HUES48 (cell line): ENCODE measurements at regions not wholly inside any gene's neighbourhood (a gene's known extent, or its start where the extent isn't known, plus 50 kb on each side); places are given as distances from the start of the nearest gene placed in this dataset.

Experiments
- H3K27ac ChIP-seq: one replicate; pipeline ENCODE4 v1.7.0; 2013; ENCODE audit warnings: low read depth, low read length, inconsistent platforms
- H3K27me3 ChIP-seq: 2 replicates; pipeline ENCODE4 v1.6.1; 2013; ENCODE audit warnings: mild to moderate bottlenecking, low read length; ENCODE audit not compliant: control insufficient read depth, insufficient read depth
- H3K36me3 ChIP-seq: 2 replicates; pipeline ENCODE4 v1.6.1; 2013; ENCODE audit warnings: low read length; ENCODE audit not compliant: control insufficient read depth, insufficient read depth
- H3K4me1 ChIP-seq: 2 replicates; pipeline ENCODE4 v1.6.1; 2013; ENCODE audit warnings: mild to moderate bottlenecking, low read length; ENCODE audit not compliant: control insufficient read depth, insufficient read depth
- H3K4me3 ChIP-seq: 2 replicates; pipeline ENCODE4 v1.5.1; 2013; ENCODE audit warnings: mild to moderate bottlenecking, low read depth, low read length
- H3K9ac ChIP-seq: 2 replicates; pipeline ENCODE4 v1.6.1; 2013; ENCODE audit warnings: mild to moderate bottlenecking, low read depth, low read length, moderate library complexity
- H3K9me3 ChIP-seq: 2 replicates; pipeline ENCODE4 v1.6.1; 2013; ENCODE audit warnings: low read length; ENCODE audit not compliant: control insufficient read depth, insufficient read depth

DNA sequence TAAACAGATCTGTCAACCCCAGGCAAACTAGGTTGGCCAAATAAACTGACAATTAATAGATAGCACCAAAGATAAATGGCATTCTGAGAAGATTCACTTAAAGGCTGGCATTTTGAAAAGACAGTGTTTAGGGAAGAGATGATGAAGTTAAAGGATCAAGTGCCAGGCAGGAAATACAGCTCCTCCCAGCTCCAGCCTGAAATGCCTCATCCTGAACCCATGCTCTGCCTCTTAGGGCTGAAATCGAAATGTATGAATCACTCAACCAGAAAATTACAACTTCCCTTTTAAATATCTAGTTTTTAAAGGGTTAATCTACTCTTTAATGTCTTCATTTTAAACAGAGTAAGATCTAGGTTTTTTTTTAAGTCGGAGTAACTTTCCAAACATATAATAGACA, 171.2 kb upstream of the UBL3 start:
- Histone ChIP-seq H3K9ac (no peak overlapping the region), H3K9me3 (no peaks in the 10 kb centered on the region), H3K4me3 (no peak overlapping the region), H3K27ac (no peak overlapping the region), H3K4me1 (peaks cover 19% of the 10 kb centered on the region), H3K36me3 (no peaks in the 10 kb centered on the region), H3K27me3 (no peaks in the 10 kb centered on the region)

DNA sequence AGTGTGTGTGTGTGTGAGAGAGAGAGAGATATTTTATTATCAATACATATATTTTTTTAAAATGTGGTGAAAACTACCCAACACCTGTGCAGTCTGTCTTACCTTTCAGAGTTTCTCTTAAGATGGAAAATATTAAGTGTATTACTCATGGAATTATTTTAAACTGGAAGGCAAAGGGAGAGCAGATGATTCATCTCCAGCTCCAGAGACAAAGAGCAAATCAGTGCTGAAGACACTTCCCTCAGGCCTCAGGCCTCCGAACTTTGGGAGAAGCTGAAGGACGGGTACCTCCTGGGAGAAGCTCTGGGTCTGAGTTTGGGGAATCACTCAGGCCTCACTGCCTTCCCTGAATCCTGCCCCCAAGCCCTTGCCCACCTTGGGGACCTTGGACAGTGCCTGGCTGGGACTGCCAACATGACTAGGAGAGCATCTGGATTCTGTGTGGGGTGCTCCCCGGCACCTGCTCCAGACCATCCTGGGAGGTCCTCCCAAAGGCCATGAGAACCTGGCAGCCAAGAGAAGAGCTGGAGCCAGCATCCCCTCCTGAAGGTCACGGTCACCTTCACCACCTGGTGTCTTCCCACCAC, 170.4 kb upstream of the UBL3 start:
- no peaks in the 10 kb centered on the region for H3K36me3 ChIP-seq
- H3K27me3 ChIP-seq: no peaks in the 10 kb centered on the region
- no peaks in the 10 kb centered on the region for H3K9me3 ChIP-seq
- H3K9ac ChIP-seq: no peak overlapping the region
- peaks cover 19% of the 10 kb centered on the region for H3K4me1 ChIP-seq
- no peak overlapping the region for H3K27ac ChIP-seq
- no peak overlapping the region for H3K4me3 ChIP-seq

DNA sequence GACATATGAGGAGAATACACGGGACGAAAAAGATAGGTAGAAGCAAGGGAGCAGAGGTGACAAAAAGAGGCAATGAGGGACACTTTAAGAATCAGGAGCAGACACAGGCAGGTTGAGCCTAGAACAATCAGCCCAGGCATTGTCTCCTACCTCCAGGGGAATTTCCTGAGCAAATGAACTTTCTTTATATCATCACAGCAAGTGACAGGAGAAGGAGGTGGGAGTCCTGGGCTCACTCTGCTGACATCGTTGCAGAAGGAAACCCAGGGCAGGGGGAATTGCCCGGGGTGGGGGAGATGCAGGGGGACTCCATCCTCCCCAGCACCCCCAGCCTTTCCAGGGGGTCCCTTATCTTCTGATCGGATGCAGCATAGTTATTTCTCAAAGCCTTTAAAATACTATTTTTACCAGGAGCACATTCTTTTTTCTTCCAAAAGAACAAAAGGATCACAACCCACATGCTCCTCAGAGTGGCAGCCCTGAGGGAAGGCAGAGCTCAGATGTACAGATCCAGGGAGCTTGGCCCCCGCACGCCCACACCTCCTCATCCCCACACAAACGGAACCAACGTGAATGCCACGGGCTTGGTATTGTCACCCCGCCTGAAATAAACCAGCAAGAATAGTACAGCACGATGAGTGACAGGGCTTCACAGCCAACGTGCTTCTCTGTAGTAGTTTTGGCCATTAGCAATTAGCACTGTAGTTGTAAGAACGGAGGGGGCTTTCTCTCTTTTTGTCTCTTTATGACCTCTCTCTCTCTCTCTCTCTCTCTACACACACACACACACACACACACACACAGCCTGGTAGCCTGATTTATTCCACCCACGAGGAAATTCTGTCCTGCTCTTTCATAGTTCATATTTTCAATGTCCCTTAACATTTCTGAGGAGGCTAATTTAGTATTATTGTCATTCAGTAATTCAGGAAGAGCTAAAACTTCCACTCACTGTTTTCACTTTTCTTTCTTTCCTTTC, 169.5 kb upstream of the UBL3 start:
- Histone ChIP-seq H3K4me3 (no peak overlapping the region), H3K4me1 (peaks cover 25% of the 10 kb centered on the region), H3K9me3 (no peaks in the 10 kb centered on the region), H3K9ac (no peak overlapping the region), H3K36me3 (no peaks in the 10 kb centered on the region), H3K27ac (peak overlapping the region; percentile 47), H3K27me3 (no peaks in the 10 kb centered on the region)

DNA sequence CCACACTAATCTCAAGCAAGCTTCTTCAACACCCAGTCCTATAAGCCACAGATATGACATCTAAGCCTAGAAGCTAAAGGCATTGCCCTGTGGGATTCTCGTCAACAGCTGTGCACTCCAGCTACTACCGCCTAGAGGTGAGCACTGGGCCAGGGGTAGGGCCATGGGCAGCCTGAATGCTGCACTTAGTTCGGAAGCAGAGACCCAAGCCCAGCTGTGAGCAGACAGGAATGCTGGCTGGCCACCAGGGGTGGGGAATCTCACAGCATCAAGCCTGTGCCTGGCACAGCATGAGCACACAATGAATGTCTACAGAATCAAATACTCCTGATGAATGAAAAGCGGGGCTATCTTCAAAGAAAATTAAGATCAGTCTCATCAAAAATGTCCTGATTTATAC, 167.5 kb upstream of the UBL3 start:
- no peaks in the 10 kb centered on the region for H3K36me3 ChIP-seq
- no peaks in the 10 kb centered on the region for H3K27me3 ChIP-seq
- H3K27ac ChIP-seq: no peak overlapping the region
- H3K4me1 ChIP-seq: peaks cover 26% of the 10 kb centered on the region
- H3K9me3 ChIP-seq: no peaks in the 10 kb centered on the region
- no peak overlapping the region for H3K9ac ChIP-seq
- no peak overlapping the region for H3K4me3 ChIP-seq

DNA sequence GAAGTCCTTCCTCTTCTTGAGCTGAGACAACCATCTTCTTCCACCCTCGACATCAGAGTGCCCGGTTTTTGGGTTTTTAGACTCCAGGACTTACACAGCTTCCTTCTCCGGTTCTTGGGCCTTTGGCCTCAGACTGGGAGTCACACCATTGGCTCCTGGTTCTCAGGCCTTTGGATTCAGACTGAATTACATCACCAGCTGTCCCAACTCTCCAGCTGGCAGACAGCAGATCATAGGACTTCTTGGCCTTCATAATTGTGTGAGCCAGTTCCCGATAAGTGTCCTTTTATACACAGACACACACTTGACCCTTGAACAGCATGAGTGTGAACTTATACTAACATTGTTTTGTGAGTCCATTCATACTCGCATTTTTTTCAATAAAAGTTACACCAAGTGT, 166.0 kb upstream of the UBL3 start:
- no peak overlapping the region for H3K4me3 ChIP-seq
- H3K36me3 ChIP-seq: no peaks in the 10 kb centered on the region
- H3K9me3 ChIP-seq: no peaks in the 10 kb centered on the region
- H3K9ac ChIP-seq: no peak overlapping the region
- H3K27ac ChIP-seq: no peak overlapping the region
- peaks cover 26% of the 10 kb centered on the region for H3K4me1 ChIP-seq
- H3K27me3 ChIP-seq: no peaks in the 10 kb centered on the region

DNA sequence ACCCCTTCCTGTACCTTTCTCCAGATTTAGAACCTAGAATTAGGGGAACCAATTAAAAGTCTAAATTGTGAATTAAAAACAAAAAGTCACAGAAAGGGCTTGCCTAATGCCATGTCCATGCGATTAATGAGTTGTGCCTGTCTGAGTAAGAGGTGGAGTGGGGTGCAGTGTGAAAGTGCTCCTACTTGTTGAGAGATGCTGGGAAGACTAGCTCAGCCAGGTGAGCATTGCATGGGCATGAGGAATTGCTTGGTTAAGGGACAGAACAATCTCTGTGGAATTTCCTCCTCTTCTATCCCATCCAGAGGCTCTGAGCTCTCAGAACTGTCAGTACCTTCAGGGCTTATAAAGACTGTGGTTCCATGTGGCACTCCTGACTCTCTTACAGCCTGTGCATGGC, 159.0 kb upstream of the UBL3 start:
- Histone ChIP-seq H3K9ac (no peak overlapping the region), H3K27ac (no peak overlapping the region), H3K4me3 (no peak overlapping the region), H3K27me3 (no peaks in the 10 kb centered on the region), H3K9me3 (no peaks in the 10 kb centered on the region), H3K4me1 (no peaks in the 10 kb centered on the region), H3K36me3 (no peaks in the 10 kb centered on the region)

DNA sequence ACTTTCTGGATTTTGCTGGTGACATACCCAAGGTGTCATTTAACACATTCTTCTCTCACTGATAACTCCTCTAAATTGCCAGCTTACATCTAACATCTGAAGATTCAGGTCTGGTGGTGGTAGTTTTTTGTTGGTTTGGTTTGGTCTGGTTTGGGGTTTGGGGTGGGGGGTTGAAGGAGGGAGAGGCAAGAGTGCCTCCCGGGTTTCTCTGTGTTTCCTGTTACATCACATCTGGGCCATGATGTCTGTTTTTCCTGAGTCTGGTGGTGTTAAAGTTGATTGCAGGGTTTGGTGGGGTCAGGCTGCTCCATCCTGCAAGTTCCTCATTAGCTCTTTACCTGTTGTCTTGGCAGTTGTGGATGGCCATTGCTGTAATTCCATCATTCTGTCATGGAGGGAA, 155.8 kb upstream of the UBL3 start:
- Histone ChIP-seq H3K4me3 (no peak overlapping the region), H3K9me3 (no peaks in the 10 kb centered on the region), H3K27me3 (no peaks in the 10 kb centered on the region), H3K27ac (no peak overlapping the region), H3K36me3 (no peaks in the 10 kb centered on the region), H3K9ac (no peak overlapping the region), H3K4me1 (no peaks in the 10 kb centered on the region)

DNA sequence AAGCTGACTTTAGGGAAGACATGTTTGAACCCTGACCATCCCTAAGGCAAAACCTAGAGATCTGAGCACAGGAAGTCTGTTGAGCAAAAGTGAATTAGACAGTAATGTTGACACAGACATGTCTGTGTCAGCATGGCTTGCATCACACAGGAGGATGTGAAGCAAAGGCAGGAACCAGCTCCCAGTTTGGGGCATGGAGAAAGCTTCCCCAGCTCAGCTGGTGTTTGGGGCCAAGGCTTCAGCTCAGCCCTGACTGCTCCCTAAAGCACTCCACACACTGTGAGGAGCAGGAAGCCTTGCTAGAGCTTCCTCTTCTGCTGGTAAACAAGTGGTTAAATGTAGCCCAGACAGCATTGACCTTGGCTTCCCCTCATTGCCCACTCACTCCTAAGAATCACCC, 153.8 kb upstream of the UBL3 start:
- no peaks in the 10 kb centered on the region for H3K27me3 ChIP-seq
- no peaks in the 10 kb centered on the region for H3K36me3 ChIP-seq
- no peaks in the 10 kb centered on the region for H3K4me1 ChIP-seq
- H3K4me3 ChIP-seq: no peak overlapping the region
- no peaks in the 10 kb centered on the region for H3K9me3 ChIP-seq
- no peak overlapping the region for H3K27ac ChIP-seq
- H3K9ac ChIP-seq: no peak overlapping the region

DNA sequence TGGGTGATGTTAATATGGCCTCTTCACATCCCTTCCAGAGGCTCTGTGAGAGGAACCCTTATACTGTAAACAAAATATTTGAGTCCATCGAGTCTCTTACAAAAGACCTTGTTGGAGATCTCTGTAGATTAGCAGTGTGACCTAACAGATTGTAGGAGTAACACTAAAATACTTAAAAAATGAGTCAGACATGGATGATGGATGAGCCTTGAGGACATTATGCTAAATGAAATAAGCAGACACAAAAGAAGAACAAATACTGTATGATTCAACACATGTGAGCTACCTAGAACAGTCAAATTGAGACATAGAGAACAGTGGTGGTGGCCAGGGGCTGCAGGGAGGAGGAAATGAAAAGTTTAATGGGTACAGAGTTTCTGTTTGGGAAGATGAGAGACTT, 152.2 kb upstream of the UBL3 start:
- Histone ChIP-seq H3K9ac (no peak overlapping the region), H3K27me3 (no peaks in the 10 kb centered on the region), H3K9me3 (no peaks in the 10 kb centered on the region), H3K36me3 (no peaks in the 10 kb centered on the region), H3K4me1 (no peaks in the 10 kb centered on the region), H3K4me3 (no peak overlapping the region), H3K27ac (no peak overlapping the region)

DNA sequence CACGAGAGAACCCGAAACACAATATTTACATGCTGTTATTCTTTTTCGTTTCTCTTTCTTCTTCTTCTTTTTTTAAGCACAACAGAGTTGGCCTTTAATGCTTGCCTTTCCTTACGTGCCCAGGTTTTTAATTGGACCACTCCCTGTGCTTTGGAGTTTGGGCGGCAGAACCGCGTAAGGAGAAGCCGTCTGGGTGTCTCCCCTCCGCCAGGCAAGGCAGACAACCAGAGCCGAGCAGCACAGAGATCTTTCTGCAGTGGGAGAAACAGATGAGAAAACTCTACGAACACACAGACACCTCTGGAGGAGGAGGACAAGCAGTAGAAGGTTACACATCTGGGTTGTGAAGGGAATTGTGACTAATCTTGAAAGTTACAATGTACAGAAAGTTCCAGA, 150.0 kb upstream of the UBL3 start:
- H3K9me3 ChIP-seq: no peaks in the 10 kb centered on the region
- H3K4me1 ChIP-seq: no peaks in the 10 kb centered on the region
- H3K9ac ChIP-seq: no peak overlapping the region
- H3K27ac ChIP-seq: no peak overlapping the region
- no peaks in the 10 kb centered on the region for H3K27me3 ChIP-seq
- no peak overlapping the region for H3K4me3 ChIP-seq
- H3K36me3 ChIP-seq: no peaks in the 10 kb centered on the region
